ENCODE measurements at regions not wholly inside any gene's neighbourhood (a gene's known extent, or its start where the extent isn't known, plus 50 kb on each side); places are given as distances from the start of the nearest gene placed in this dataset.
A peak's percentile ranks its signal among the peaks of the same experiment; 100 is the strongest.

GRCh38 chr4:4759232-4759631 lies 100.2 kb upstream of the MSX1 start:
- no peak for TF ChIP-seq CTCF (IDR thresholded peaks at IDR 0.05; ENCODE audit: insufficient read depth, low read depth, low read length, missing control alignments)
- no peak for DNase-seq (ENCODE audit: low read depth)

GRCh38 chr4:4758681-4759080 lies 100.8 kb upstream of the MSX1 start:
- no peak for TF ChIP-seq CTCF (IDR thresholded peaks at IDR 0.05; ENCODE audit: insufficient read depth, low read depth, low read length, missing control alignments)
- H3K4me3 ChIP-seq (ENCODE audit: low read depth, low read length), result no peak overlapping the region
- peak; percentile 91 for DNase-seq (ENCODE audit: low read depth)

More at GRCh38 chr4:4759232-4759631, 100.2 kb upstream of the MSX1 start:
- H3K4me3 ChIP-seq (ENCODE audit: low read depth, low read length), result no peak overlapping the region

GRCh38 chr4:4755306-4755705 lies 104.2 kb upstream of the MSX1 start:
- H3K4me3 ChIP-seq (ENCODE audit: low read depth, low read length), result no peak overlapping the region
- no peak for TF ChIP-seq CTCF (IDR thresholded peaks at IDR 0.05; ENCODE audit: insufficient read depth, low read depth, low read length, missing control alignments)
- DNase-seq (ENCODE audit: low read depth), result no peak

- no peak for DNase-seq (ENCODE audit: low read depth)
- no peak overlapping the region for H3K4me3 ChIP-seq (ENCODE audit: low read depth, low read length)
- TF ChIP-seq CTCF (IDR thresholded peaks at IDR 0.05; ENCODE audit: insufficient read depth, low read depth, low read length, missing control alignments), result no peak
These were observed 104.8 kb upstream of the MSX1 start for GRCh38 chr4:4754641-4755040.

GRCh38 chr4:4753643-4754042 lies 105.8 kb upstream of the MSX1 start:
- H3K4me3 ChIP-seq (ENCODE audit: low read depth, low read length), result no peak overlapping the region
- DNase-seq (ENCODE audit: low read depth), result no peak
- TF ChIP-seq CTCF (IDR thresholded peaks at IDR 0.05; ENCODE audit: insufficient read depth, low read depth, low read length, missing control alignments), result no peak

GRCh38 chr4:4752576-4753401 lies 106.7 kb upstream of the MSX1 start:
- no peak for DNase-seq (ENCODE audit: low read depth)
- no peak for TF ChIP-seq CTCF (IDR thresholded peaks at IDR 0.05; ENCODE audit: insufficient read depth, low read depth, low read length, missing control alignments)

GRCh38 chr4:4752025-4752424 lies 107.4 kb upstream of the MSX1 start:
- TF ChIP-seq CTCF (IDR thresholded peaks at IDR 0.05; ENCODE audit: insufficient read depth, low read depth, low read length, missing control alignments), result no peak
- DNase-seq (ENCODE audit: low read depth), result no peak

More at GRCh38 chr4:4752576-4753401, 106.7 kb upstream of the MSX1 start:
- no peak overlapping the region for H3K4me3 ChIP-seq (ENCODE audit: low read depth, low read length)

More at GRCh38 chr4:4752025-4752424, 107.4 kb upstream of the MSX1 start:
- no peak overlapping the region for H3K4me3 ChIP-seq (ENCODE audit: low read depth, low read length)
